OCI-M2 (cell line): ENCODE measurements at regions not wholly inside any gene's neighbourhood (a gene's known extent, or its start where the extent isn't known, plus 50 kb on each side); places are given as distances from the start of the nearest gene placed in this dataset.

Experiments used
- DNase-seq: peaks from one replicate; lab custom pipeline; 2025; ENCODE audit not compliant: unreplicated experiment; lab: John Stamatoyannopoulos, UW

GRCh38 chr5:82622205-82622604 lies 344.1 kb upstream of the RPS23 start:
- DNase-seq: no peak

DNA sequence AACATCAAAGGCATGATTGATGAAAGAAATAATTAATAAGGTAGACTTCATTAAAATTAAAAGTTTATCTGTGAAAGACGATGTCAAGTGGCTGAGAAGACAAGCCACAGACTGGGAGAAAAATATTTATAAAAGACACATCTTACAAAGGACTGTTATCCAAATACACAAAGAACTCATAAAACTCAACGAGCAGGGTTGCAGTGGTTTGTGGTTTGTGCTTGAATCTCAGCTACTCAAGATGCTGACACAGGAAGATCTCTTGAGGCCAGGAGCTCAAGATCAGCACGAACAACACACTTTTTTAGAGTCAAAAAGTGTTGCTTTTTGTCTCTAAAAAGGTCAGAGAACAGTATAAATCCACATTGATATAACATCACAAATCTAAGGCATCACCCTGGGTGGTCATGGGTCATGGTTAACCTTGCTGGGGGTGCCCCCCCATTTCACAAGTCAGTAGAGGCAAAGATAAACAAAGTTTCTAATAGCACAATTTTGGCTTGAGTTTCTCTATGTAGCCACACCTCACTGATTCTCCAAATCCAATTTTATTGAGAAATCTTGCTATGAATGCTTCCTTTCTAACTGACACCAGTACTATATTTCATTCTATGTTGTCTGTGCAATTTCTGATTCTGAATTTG lies 342.9 kb upstream of the RPS23 start:
- no peak for DNase-seq

DNA sequence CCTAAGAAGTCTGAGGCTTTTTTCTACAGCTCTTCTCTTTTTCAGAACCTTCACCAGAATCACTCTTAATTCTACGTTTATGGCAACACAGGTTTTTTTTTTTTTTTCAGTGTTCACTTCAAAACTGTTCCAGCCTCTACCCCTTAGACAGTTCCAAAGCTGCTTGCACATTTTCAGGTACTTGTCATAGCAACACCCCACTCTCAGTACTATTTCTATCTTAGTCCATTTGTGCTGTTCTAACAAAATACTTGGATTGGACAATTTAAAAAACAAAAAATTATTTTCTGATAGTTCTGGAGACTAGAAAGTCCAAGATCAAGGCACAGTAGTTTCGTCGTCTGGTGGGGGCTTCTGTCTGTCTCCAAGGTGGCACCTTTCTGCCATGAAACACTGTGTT lies 340.9 kb upstream of the RPS23 start:
- DNase-seq: no peak

DNA sequence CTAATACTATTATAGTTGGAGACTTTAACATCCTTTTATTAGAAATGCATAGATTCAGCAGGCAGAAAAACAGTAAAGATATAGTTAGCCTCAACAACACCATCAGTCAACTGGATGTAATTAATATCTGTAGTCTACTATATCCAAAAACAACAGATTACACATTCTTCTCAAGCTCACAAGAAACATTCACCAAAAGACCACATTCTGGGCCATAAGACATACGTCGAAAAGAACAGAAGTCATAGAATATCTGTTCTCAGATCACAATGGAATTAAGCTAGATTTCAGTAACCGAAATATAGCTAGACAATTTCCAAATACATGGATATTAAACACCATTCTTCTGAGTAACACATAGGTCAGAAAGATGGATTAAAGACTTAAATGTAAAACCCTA lies 336.6 kb upstream of the RPS23 start:
- DNase-seq: no peak

DNA sequence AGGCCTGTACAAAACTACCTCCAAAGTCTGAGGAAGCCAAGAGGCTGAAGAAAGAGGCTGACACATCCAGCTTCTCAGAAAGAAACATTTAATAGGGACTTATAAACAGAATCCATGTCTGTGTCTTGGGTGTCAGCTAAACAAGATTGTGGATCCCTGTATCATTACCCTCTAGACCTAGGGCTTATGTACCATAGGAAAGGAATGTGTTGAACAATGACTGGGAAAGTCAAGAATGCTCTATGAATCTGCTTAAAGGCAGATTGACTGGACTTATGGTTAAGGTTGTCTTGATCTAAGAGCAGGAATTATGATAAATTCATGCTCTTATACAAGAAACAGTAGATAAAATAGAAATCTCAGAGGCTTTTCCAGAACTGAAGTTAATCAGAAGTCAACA lies 335.7 kb upstream of the RPS23 start:
- DNase-seq: no peak

GRCh38 chr5:82610686-82611085 lies 332.5 kb upstream of the RPS23 start:
- DNase-seq: no peak

GRCh38 chr5:82605441-82605973 lies 327.4 kb upstream of the RPS23 start:
- no peak for DNase-seq

DNA sequence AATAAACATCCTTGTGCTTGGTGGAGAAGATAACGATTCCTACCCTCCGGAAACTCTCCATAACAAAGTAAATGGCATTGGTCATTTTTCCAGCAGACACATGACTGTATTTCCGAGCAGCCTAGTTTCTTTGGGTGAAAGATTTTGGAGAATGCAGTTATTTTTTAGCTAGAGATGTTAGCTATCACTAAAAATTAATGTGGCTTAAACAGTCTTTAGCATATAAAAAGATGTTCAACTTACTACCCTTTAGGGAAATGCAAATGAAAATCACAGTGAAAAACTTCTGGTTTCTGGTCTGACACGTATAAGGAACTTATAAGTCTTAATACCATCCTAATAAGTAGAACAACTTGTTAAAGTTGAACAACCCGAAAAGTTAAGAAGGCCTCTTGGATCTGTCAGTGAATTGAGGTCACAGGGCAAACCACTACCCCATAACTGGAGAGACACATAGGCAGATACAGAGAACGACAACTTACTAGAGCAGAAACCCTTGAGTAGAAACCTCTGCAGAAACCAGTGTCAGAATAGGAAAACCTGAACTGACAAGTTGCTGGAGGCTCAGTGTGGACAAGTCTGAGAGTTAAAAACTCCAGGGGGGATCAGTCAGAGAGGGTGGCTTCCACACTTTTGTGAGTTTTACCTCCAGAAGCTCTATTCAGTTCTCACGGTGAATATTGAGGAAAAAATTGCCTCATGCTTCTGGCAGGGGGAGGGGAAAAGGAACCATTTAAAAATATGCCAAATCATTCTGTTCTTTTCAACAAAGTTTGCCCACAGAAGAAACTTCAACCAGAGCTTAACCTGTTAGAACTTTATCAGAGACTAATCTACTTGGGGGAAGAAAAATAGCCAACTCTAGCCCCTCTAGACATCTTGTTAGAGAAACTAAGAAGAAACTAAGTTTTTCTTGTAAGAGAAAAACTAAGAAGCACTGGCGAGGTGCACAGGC lies 325.2 kb upstream of the RPS23 start:
- no peak for DNase-seq

DNA sequence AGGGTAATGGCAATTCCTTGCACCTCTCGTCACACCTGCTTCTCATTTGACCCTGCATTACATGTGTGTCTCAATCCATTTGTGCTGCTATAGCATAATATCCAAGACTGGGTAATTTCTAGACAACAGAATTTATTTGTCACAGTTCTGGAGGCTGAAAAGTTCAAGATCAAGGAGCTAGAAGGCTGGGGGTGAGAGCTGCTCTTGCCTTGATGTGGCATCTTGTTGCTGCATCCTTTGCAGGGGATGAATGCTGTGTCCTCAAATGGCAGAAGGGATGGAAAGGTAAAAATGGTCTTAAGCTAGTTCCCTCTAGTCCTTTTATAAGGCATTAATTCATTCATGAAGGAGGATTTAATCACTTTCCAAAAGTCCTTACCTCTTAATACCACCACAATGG lies 323.7 kb upstream of the RPS23 start:
- DNase-seq: no peak

DNA sequence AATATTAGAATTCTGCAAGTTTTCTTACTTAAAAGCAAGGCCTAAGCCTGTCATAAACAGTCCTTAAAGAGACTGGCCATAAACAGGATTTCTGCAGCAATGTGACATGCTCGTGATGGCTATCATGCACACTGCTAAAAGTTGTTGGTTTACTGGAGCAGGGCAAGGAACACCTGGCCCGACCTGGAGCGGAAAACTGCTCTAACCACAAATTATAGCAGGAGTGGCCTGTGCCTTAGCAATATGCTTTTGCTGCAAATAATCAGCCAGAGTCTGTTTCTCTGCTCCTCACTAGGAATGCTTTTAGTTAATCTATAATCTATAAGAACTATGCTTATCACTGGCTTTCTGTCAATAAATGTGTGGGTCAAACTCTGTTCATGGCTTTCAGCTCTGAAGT lies 322.9 kb upstream of the RPS23 start:
- no peak for DNase-seq

DNA sequence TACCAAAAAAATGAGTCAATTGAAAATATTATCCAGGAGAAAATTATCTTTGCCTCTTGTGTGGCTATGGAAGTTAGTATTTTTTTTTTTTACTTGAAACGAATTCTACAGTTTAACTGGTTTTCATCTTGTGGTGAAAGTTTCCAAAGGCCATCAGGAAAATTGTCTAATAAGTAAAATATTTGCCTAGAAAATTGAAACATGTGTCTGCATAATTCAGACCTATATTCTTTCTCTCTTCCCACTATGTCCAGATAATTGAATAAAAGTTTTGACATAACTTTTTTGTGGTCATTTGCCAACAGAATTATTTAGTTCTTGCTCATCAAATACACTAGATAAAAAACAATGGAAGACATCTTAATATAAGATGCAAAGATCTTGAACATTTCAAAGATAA lies 321.5 kb upstream of the RPS23 start:
- DNase-seq: no peak

GRCh38 chr5:82599030-82599429 lies 320.9 kb upstream of the RPS23 start:
- no peak for DNase-seq

GRCh38 chr5:82597437-82597836 lies 319.3 kb upstream of the RPS23 start:
- no peak for DNase-seq

DNA sequence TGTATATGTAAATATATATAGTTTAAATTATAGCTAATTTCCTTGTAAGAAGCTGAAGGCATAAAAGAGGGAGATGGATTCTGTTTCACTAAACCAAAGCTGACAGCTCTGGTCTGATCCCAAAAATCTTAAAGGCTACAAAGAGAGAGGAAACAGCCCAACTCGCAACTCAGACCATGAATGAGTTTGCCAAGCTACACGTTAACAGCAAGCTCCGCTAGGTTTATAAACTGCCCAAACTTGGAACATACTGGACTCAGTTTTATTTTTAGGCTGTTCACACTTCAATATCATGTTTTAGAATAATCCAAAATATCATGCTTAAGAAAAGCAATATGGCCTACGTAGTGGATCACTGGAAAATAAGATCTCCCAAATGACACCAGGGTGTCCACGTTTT lies 318.3 kb upstream of the RPS23 start:
- no peak for DNase-seq

DNA sequence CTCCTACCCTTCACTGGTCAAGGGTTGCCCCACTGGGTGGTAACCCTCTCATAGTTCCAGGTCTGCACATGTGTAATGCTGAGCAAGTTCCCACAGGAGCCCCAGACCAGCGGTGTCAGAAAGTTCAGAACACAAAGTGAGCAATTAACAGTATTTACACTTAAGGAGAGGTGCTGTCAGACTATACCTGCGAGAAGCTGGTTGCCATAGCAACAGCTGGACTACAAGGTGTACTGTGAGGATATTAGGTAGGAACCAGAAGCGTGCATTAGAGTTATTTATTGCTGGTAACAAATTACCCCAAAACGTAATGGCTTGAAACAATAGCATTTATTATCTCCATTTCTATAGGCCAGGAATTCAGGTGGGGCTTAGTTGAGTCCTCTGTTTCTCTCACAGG lies 317.0 kb upstream of the RPS23 start:
- no peak for DNase-seq

GRCh38 chr5:82594097-82594496 lies 315.9 kb upstream of the RPS23 start:
- DNase-seq: no peak

GRCh38 chr5:82593481-82593880 lies 315.3 kb upstream of the RPS23 start:
- DNase-seq: no peak

- no peak for DNase-seq
These were observed 312.9 kb upstream of the RPS23 start for GRCh38 chr5:82591021-82591515.

- DNase-seq: no peak
These were observed 312.0 kb upstream of the RPS23 start for GRCh38 chr5:82590112-82590511.

DNA sequence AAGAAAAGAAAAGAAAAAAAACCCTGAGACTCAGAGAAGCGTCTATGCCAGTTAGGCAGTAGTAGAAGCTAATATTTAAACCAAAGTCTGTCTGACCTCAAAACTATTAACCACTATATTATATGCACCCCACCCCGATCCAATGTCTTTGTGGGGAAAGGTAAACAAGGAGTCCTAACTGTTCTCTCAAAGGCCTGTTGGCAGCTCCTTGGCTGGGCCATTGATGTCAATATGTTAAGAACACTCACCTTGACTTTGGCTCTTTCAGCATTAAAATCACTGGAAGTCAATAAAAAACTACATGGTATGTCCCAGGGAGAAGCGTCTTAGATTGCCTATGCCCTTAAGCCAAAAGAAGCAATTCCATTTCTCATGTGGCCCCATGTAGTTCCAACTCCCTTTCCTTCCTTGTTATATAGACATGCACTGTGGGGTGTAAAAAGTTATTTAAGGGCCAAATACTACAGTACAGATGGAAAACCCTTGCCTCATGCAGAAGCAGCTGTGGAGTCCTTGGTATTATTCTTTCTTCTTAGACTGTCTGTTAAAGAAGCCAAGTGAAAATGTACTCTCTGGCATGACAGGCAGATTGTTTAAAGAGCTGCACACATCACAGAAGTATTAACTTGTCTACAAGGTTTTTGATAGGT lies 308.6 kb upstream of the RPS23 start:
- no peak for DNase-seq

DNA sequence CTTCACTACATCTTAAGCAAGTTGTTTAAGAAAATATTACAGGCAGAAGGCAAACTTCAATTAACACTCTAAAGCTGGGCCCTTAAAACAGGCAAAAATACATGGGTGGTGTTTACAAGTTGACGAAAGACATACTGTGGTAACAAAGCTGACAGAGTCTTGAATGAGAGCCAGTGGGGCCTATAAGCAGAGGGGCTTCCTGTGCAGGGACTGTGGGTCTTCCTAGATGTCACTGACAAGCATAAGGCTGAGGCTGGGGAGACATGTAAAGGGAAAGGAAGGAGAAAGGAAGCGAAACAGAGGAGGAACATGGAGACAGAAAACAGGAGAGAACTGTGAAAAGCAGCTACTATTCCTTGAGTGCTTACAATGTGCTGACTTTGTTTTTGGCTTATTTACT lies 308.0 kb upstream of the RPS23 start:
- no peak for DNase-seq

GRCh38 chr5:82584631-82585030 lies 306.5 kb upstream of the RPS23 start:
- DNase-seq: no peak
